ENCODE measurements at regions not wholly inside any gene's neighbourhood (a gene's known extent, or its start where the extent isn't known, plus 50 kb on each side); places are given as distances from the start of the nearest gene placed in this dataset.
"Not testable (repeated sequence)": the region's sequence is repeated elsewhere in the genome, so short reads cannot be mapped to it uniquely, and the experiment has no call there.

GRCh38 chr21:25531538-25532250 is 75.6 kb downstream of the MRPL39 start:
- H3K36me3 ChIP-seq (ENCODE audit: insufficient read depth in 1 of 2, low read depth in 1 of 2); DNase-seq; ATAC-seq; H3K9me3 ChIP-seq; intact Hi-C loops (cut with DNase I); H3K27me3 ChIP-seq (ENCODE audit: insufficient read depth in 3 of 3, low read length in 2 of 3); H3K27ac ChIP-seq; H3K4me1 ChIP-seq; H3K4me3 ChIP-seq: not testable (repeated sequence)
- 93 to 96% (median 95%) methylated on average over 12 of the region's 12 CpGs for WGBS, 3 donors

GRCh38 chr21:25528515-25528914 is 78.8 kb downstream of the MRPL39 start:
- Histone ChIP-seq H3K27me3 (ENCODE audit: insufficient read depth in 3 of 3, low read length in 2 of 3) (no peaks in the 10 kb centered on the region), H3K27ac (no peak overlapping the region), H3K4me1 (no peaks in the 10 kb centered on the region), H3K4me3 (no peak overlapping the region), H3K36me3 (ENCODE audit: insufficient read depth in 1 of 2, low read depth in 1 of 2) (no peaks in the 10 kb centered on the region), H3K9me3 (no peaks in the 10 kb centered on the region)
- intact Hi-C loops (cut with DNase I): no loop called here
- ATAC-seq: no peak
- TF ChIP-seq CTCF (IDR thresholded peaks at IDR 0.05): no peak
- no peak for DNase-seq
- WGBS, 3 donors: 81 to 83% (median 82%) methylated on average over 2 of the region's 2 CpGs

- intact Hi-C loops (cut with DNase I): no loop called here
- Histone ChIP-seq H3K27ac (no peak overlapping the region), H3K4me1 (no peaks in the 10 kb centered on the region), H3K9me3 (no peaks in the 10 kb centered on the region), H3K4me3 (no peak overlapping the region), H3K27me3 (ENCODE audit: insufficient read depth in 3 of 3, low read length in 2 of 3) (no peaks in the 10 kb centered on the region), H3K36me3 (ENCODE audit: insufficient read depth in 1 of 2, low read depth in 1 of 2) (no peaks in the 10 kb centered on the region)
- DNase-seq: no peak
- ATAC-seq: no peak
- WGBS, 3 donors: 76 to 89% (median 82%) methylated on average over 3 of the region's 3 CpGs
- TF ChIP-seq CTCF (IDR thresholded peaks at IDR 0.05): no peak
Measured at GRCh38 chr21:25518491-25518911, 88.8 kb downstream of the MRPL39 start.

- no peaks in the 10 kb centered on the region for H3K4me1 ChIP-seq
- DNase-seq (no peak), ATAC-seq (no peak)
- H3K4me3 ChIP-seq: no peak overlapping the region
- no peaks in the 10 kb centered on the region for H3K27me3 ChIP-seq (ENCODE audit: insufficient read depth in 3 of 3, low read length in 2 of 3)
- no peak for TF ChIP-seq CTCF (IDR thresholded peaks at IDR 0.05)
- 67 to 74% (median 69%) methylated on average over 3 of the region's 3 CpGs for WGBS, 3 donors
- intact Hi-C loops (cut with DNase I): no loop called here
- H3K9me3 ChIP-seq: no peaks in the 10 kb centered on the region
- H3K27ac ChIP-seq: no peak overlapping the region
- no peaks in the 10 kb centered on the region for H3K36me3 ChIP-seq (ENCODE audit: insufficient read depth in 1 of 2, low read depth in 1 of 2)
Measured at GRCh38 chr21:25515484-25516405, 91.5 kb downstream of the MRPL39 start.

- Histone ChIP-seq H3K36me3 (ENCODE audit: insufficient read depth in 1 of 2, low read depth in 1 of 2) (no peaks in the 10 kb centered on the region), H3K27ac (no peak overlapping the region), H3K4me1 (no peaks in the 10 kb centered on the region), H3K27me3 (ENCODE audit: insufficient read depth in 3 of 3, low read length in 2 of 3) (no peaks in the 10 kb centered on the region), H3K9me3 (no peaks in the 10 kb centered on the region), H3K4me3 (no peak overlapping the region)
- WGBS, 3 donors: 87 to 92% (median 89%) methylated on average over 5 of the region's 5 CpGs
- ATAC-seq (no peak), DNase-seq (no peak)
- TF ChIP-seq CTCF (IDR thresholded peaks at IDR 0.05): no peak
- intact Hi-C loops (cut with DNase I): no loop called here
Measured at GRCh38 chr21:25513810-25514209, 93.5 kb downstream of the MRPL39 start.

Data from psoas muscle (tissue), 7 donors.